IMR-90 (cell line): ENCODE measurements at regions not wholly inside any gene's neighbourhood (a gene's known extent, or its start where the extent isn't known, plus 50 kb on each side); places are given as distances from the start of the nearest gene placed in this dataset.

Experiments used
- ATAC-seq: fragments of 200-7000 bp; cut with Tn5 transposase; 2 replicates; pipeline ENCODE4 v1.9.1; 2020; ENCODE audit warnings: low read depth, mild to moderate bottlenecking, moderate library complexity
- BruUV-seq: library from RNA; stranded (reverse); fragments of 400-500 nt; replicated peaks from 2 replicates; lab custom pipeline; 2021; lab: Mats Ljungman, UMichigan
- CTCF ChIA-PET: fragments of 300-600 bp; formaldehyde crosslinking; extraction: SDS; loops from one replicate; lab custom pipeline; 2021; ENCODE audit warnings: antibody characterized with exemption; lab: Yijun Ruan, JAX
- POLR2A ChIA-PET: fragments of 300-600 bp; sonication (Branson Sonifier 250); formaldehyde crosslinking; loops from one replicate; lab custom pipeline; 2022; ENCODE audit warnings: antibody characterized with exemption; ENCODE audit not compliant: unreplicated experiment; lab: Charles Lee
- DNase-seq: peaks from one replicate; pipeline ENCODE4 v3.0.0; 2013
- H2AFZ ChIP-seq: replicated peaks from 2 replicates; pipeline ENCODE3; 2013; ENCODE audit warnings: low read length, mild to moderate bottlenecking; ENCODE audit not compliant: poor library complexity
- H2AK5ac ChIP-seq: 2 replicates; pipeline ENCODE4 v1.6.1; 2013; ENCODE audit warnings: low read depth, low read length, inconsistent platforms
- H2AK9ac ChIP-seq: replicated peaks from 2 replicates; pipeline ENCODE3; 2013; ENCODE audit warnings: mild to moderate bottlenecking, low read depth, low read length, moderate library complexity; ENCODE audit not compliant: poor library complexity
- H2BK120ac ChIP-seq: 2 replicates; pipeline ENCODE4 v1.6.1; 2013; ENCODE audit warnings: low read depth, low read length, inconsistent platforms
- H2BK15ac ChIP-seq: 3 replicates; pipeline ENCODE4 v1.6.1; 2013; ENCODE audit warnings: low read depth, low read length, inconsistent platforms
- H2BK20ac ChIP-seq: 2 replicates; pipeline ENCODE4 v1.6.1; 2013; ENCODE audit warnings: low read depth, mild to moderate bottlenecking, inconsistent platforms, low read length, moderate library complexity
- H2BK5ac ChIP-seq: 2 replicates; pipeline ENCODE4 v1.6.1; 2013; ENCODE audit warnings: mild to moderate bottlenecking, low read depth, low read length, inconsistent platforms; ENCODE audit not compliant: poor library complexity, severe bottlenecking
- H3K14ac ChIP-seq: replicated peaks from 2 replicates; pipeline ENCODE4 v1.6.1; 2013; ENCODE audit warnings: low read depth, low read length, inconsistent platforms
- H3K18ac ChIP-seq: 2 replicates; pipeline ENCODE4 v1.6.1; 2013; ENCODE audit warnings: low read depth, low read length, control low read depth
- H3K23ac ChIP-seq: 2 replicates; pipeline ENCODE4 v1.6.1; 2013; ENCODE audit warnings: low read depth, low read length, inconsistent platforms
- H3K27ac ChIP-seq: 2 replicates; pipeline ENCODE4 v1.5.1; 2013; ENCODE audit warnings: mild to moderate bottlenecking, control low read depth, low read length; ENCODE audit not compliant: insufficient read depth
- H3K27me3 ChIP-seq: 2 replicates; pipeline ENCODE4 v1.6.1; 2013; ENCODE audit warnings: low read length; ENCODE audit not compliant: control insufficient read depth, insufficient read depth
- H3K36me3 ChIP-seq: 2 replicates; pipeline ENCODE4 v1.6.1; 2013; ENCODE audit warnings: low read length, mixed read lengths; ENCODE audit not compliant: control insufficient read depth, insufficient read depth
- H3K4ac ChIP-seq: 2 replicates; pipeline ENCODE4 v1.6.1; 2013; ENCODE audit warnings: low read depth, low read length, inconsistent platforms
- H3K4me1 ChIP-seq: 2 replicates; pipeline ENCODE4 v1.6.1; 2013; ENCODE audit warnings: low read length, mixed read lengths; ENCODE audit not compliant: control insufficient read depth, insufficient read depth
- H3K4me2 ChIP-seq: 2 replicates; pipeline ENCODE4 v1.6.1; 2013; ENCODE audit warnings: low read depth, mild to moderate bottlenecking, control low read depth, low read length, moderate library complexity
- H3K4me3 ChIP-seq: 2 replicates; pipeline ENCODE4 v1.5.1; 2013; ENCODE audit warnings: low read depth, mild to moderate bottlenecking, control low read depth, low read length, moderate library complexity; ENCODE audit not compliant: insufficient read depth
- H3K56ac ChIP-seq: 2 replicates; pipeline ENCODE4 v1.6.1; 2013; ENCODE audit warnings: low read length, inconsistent platforms; ENCODE audit not compliant: insufficient read depth; ENCODE audit errors: extremely low read depth
- H3K79me1 ChIP-seq, 2 experiments: 2 replicates each; pipeline ENCODE4 v1.6.1; 2013; ENCODE audit warnings: low read length in 2 of 2, inconsistent platforms in 1 of 2, low read depth in 1 of 2
- H3K9ac ChIP-seq: 2 replicates; pipeline ENCODE4 v1.6.1; 2013; ENCODE audit warnings: low read depth, low read length, control low read depth
- H3K9me1 ChIP-seq: 2 replicates; pipeline ENCODE4 v1.6.1; 2013; ENCODE audit warnings: low read length, inconsistent platforms; ENCODE audit not compliant: insufficient read depth
- H3K9me3 ChIP-seq: 2 replicates; pipeline ENCODE4 v1.6.1; 2013; ENCODE audit warnings: low read length; ENCODE audit not compliant: control insufficient read depth, insufficient read depth
- H4K20me1 ChIP-seq: 2 replicates; pipeline ENCODE4 v1.6.1; 2013; ENCODE audit warnings: low read length, inconsistent platforms; ENCODE audit not compliant: insufficient read depth
- H4K5ac ChIP-seq: 2 replicates; pipeline ENCODE4 v1.6.1; 2013; ENCODE audit warnings: mild to moderate bottlenecking, low read depth, low read length, control low read depth
- H4K8ac ChIP-seq, 2 experiments: 2 replicates each; pipeline ENCODE4 v1.6.1; 2013; ENCODE audit warnings: low read depth in 2 of 2, low read length in 2 of 2, control low read depth in 1 of 2, inconsistent platforms in 1 of 2
- H4K91ac ChIP-seq: 2 replicates; pipeline ENCODE4 v1.6.1; 2013; ENCODE audit warnings: low read depth, low read length, inconsistent platforms; ENCODE audit not compliant: insufficient read depth
- BHLHE40 ChIP-seq: fragments of 150-350 bp; IDR thresholded peaks from 2 replicates; pipeline ENCODE4 v1.6.1; 2016; ENCODE audit warnings: mild to moderate bottlenecking, low read depth, low read length
- CEBPB ChIP-seq: IDR thresholded peaks from 2 replicates; pipeline ENCODE4 v1.6.1; 2012; ENCODE audit warnings: low read depth, low read length, improper control_type of control experiment
- CHD1 ChIP-seq: IDR thresholded peaks from 2 replicates; pipeline ENCODE4 v1.6.1; 2012; ENCODE audit warnings: low read depth, low read length, improper control_type of control experiment
- FOS ChIP-seq: fragments of 150-350 bp; IDR thresholded peaks from 2 replicates; pipeline ENCODE4 v1.6.1; 2016; ENCODE audit warnings: low read depth, low read length
- MAFK ChIP-seq: IDR thresholded peaks from 2 replicates; pipeline ENCODE4 v1.6.1; 2012; ENCODE audit warnings: low read depth, low read length, improper control_type of control experiment
- RAD21 ChIP-seq: IDR thresholded peaks from 2 replicates; pipeline ENCODE4 v1.6.1; 2012; ENCODE audit warnings: low read length, improper control_type of control experiment
- RCOR1 ChIP-seq: IDR thresholded peaks from 2 replicates; pipeline ENCODE4 v1.6.1; 2012; ENCODE audit warnings: mild to moderate bottlenecking, low read length, improper control_type of control experiment; ENCODE audit not compliant: insufficient replicate concordance
- WGBS, 2 experiments: methylation state at CpG; one replicate each; pipeline versions ENCODE4 v1.1.5 to v1.1.7; 2013; ENCODE audit warnings: missing lambda C conversion rate in 2 of 2; ENCODE audit not compliant: insufficient read length in 1 of 2; ENCODE audit errors: extremely low coverage in 2 of 2; 5-methylcytosine and 5-hydroxymethylcytosine counted together
- dilution Hi-C: fragments of 300-500 bp; cut with HindIII; formaldehyde crosslinking; loops from one replicate; pipeline ENCODE4 v1.14.3; 2018; ENCODE audit warnings: low sequenced_read_pairs; ENCODE audit not compliant: unreplicated experiment
- in situ Hi-C: fragments of 300-500 bp; cut with MboI; formaldehyde crosslinking; loops from 3 replicates; pipeline ENCODE4 v1.14.3; 2019; ENCODE audit warnings: low sequenced_read_pairs, inconsistent platforms, mixed read lengths
- intact Hi-C: fragments of 100-400 bp; cut with micrococcal nuclease; formaldehyde crosslinking; loops from 2 replicates; pipeline ENCODE4 v1.10.0; 2022
- TF ChIP-seq, protein P1 (sequence below): fragments of 150-350 bp; IDR thresholded peaks from 2 replicates; pipeline ENCODE4 v1.6.1; 2016; ENCODE audit warnings: low read depth, mild to moderate bottlenecking, low read length, moderate library complexity, borderline replicate concordance

DNA sequence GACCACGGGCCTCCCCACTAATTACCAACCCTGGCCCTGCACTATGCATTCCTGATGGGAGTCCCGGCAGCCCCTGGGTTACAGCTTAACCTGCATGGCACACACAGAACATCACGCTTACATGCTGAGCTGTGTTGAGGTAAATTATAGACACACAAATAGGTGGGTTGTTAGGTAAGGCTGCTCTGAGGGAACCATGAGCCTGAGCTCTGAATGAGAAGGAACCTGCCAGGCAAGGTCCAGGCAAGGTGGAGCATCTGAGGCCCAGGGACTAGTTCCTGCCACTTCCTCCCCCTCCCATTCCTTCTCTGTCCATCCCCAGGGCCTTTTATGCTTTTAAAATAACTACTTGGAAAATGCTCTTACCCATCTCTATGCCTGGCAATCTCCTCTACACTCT lies 82.7 kb upstream of the ESRRB start:
- H2BK120ac ChIP-seq = no peak overlapping the region
- no peak overlapping the region for H3K9ac ChIP-seq
- in situ Hi-C loops = no loop called here
- no peaks in the 10 kb centered on the region for H3K4me1 ChIP-seq
- H2BK20ac ChIP-seq = no peak overlapping the region
- dilution Hi-C loops = no loop called here
- no peak for ATAC-seq
- no peaks in the 10 kb centered on the region for H4K20me1 ChIP-seq
- WGBS, 2 experiments = no CpG with 5 or more reads among the region's 3 CpGs
- no peak overlapping the region for H4K5ac ChIP-seq
- no TSS peak for BruUV-seq
- no peak overlapping the region for H3K23ac ChIP-seq
- H3K9me3 ChIP-seq = no peaks in the 10 kb centered on the region
- H3K4me3 ChIP-seq = no peak overlapping the region
- no peak overlapping the region for H3K14ac ChIP-seq
- H4K91ac ChIP-seq = no peak overlapping the region
- peaks cover 6% of the 10 kb centered on the region; the same call in 1 of the 2 replicates for H3K27me3 ChIP-seq
- no peak overlapping the region for H2AK9ac ChIP-seq
- no peak overlapping the region for H3K4ac ChIP-seq
- TF ChIP-seq CHD1 (no peak), BHLHE40 (no peak), MAFK (no peak), RCOR1 (no peak), FOS (no peak), RAD21 (no peak), CEBPB (no peak)
- TF ChIP-seq, protein P1, sequence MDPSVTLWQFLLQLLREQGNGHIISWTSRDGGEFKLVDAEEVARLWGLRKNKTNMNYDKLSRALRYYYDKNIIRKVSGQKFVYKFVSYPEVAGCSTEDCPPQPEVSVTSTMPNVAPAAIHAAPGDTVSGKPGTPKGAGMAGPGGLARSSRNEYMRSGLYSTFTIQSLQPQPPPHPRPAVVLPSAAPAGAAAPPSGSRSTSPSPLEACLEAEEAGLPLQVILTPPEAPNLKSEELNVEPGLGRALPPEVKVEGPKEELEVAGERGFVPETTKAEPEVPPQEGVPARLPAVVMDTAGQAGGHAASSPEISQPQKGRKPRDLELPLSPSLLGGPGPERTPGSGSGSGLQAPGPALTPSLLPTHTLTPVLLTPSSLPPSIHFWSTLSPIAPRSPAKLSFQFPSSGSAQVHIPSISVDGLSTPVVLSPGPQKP = no peak
- no peaks in the 10 kb centered on the region for H3K79me1 ChIP-seq
- no peak overlapping the region for H3K18ac ChIP-seq
- no peak for DNase-seq
- H3K56ac ChIP-seq = no peak overlapping the region
- H2AFZ ChIP-seq = no peak overlapping the region
- no peak overlapping the region for H2BK15ac ChIP-seq
- intact Hi-C loops = no loop called here
- no peaks in the 10 kb centered on the region for H3K36me3 ChIP-seq
- no peak overlapping the region for H2AK5ac ChIP-seq
- ChIA-PET POLR2A (no interaction called here), CTCF (no interaction called here)
- H3K4me2 ChIP-seq = no peak overlapping the region
- H3K9me1 ChIP-seq = no peaks in the 10 kb centered on the region
- H4K8ac ChIP-seq = no peak overlapping the region
- H3K27ac ChIP-seq = no peak overlapping the region
- no peak overlapping the region for H2BK5ac ChIP-seq
